ENCODE measurements at regions not wholly inside any gene's neighbourhood (a gene's known extent, or its start where the extent isn't known, plus 50 kb on each side); places are given as distances from the start of the nearest gene placed in this dataset.

- Mint-ChIP-seq H3K4me1 (no peaks in the 10 kb centered on the region), H3K36me3 (ENCODE audit: low read depth) (peaks cover 33% of the 10 kb centered on the region; the same call in 2 of the 3 replicates), H3K4me3 (no peak overlapping the region), H3K9me3 (peaks cover 78% of the 10 kb centered on the region), H3K27me3 (ENCODE audit: insufficient read depth, low read depth, poor library complexity) (no peaks in the 10 kb centered on the region), H3K27ac (no peak overlapping the region)
- TF ChIP-seq ETS1 (IDR thresholded peaks at IDR 0.05) (no peak), EZH2 (IDR thresholded peaks at IDR 0.05; ENCODE audit: low read depth, unreplicated experiment) (no peak), ZNF331 (CRISPR knock-in tag; IDR thresholded peaks at IDR 0.05; ENCODE audit: low read depth) (no peak), ZNF114 (CRISPR knock-in tag; IDR thresholded peaks at IDR 0.05) (no peak), CTCF (conservative IDR thresholded peaks at IDR 0.05; ENCODE audit: low read depth in 2 of 2) (no peak), REST (IDR thresholded peaks at IDR 0.05; ENCODE audit: unreplicated experiment) (no peak), STAT1 (IDR thresholded peaks at IDR 0.05; ENCODE audit: unreplicated experiment) (no peak), EZH2phosphoT487 (IDR thresholded peaks at IDR 0.05; ENCODE audit: unreplicated experiment) (no peak), NANOG (IDR thresholded peaks at IDR 0.05; ENCODE audit: borderline replicate concordance) (no peak), CREB1 (CRISPR knock-in tag; IDR thresholded peaks at IDR 0.05; ENCODE audit: low read depth) (no peak), ZNF462 (CRISPR knock-in tag; IDR thresholded peaks at IDR 0.05) (no peak), JUNB (IDR thresholded peaks at IDR 0.05; ENCODE audit: unreplicated experiment) (no peak), POLR2AphosphoS5 (IDR thresholded peaks at IDR 0.05; ENCODE audit: low read depth) (no peak)
- ATAC-seq (no peak), DNase-seq (ENCODE audit: low spot score) (no peak)
- Histone ChIP-seq H3K79me2 (replicated peaks; ENCODE audit: insufficient read depth) (no peaks in the 10 kb centered on the region), H4K20me1 (replicated peaks; ENCODE audit: insufficient read depth) (no peaks in the 10 kb centered on the region), H2AFZ (no peak overlapping the region), H3K4me3 (no peak overlapping the region), H3K4me2 (no peak overlapping the region), H3K27ac (ENCODE audit: low read depth) (no peak overlapping the region), H3K9me2 (ENCODE audit: insufficient read depth) (no peaks in the 10 kb centered on the region), H3K27me3 (ENCODE audit: insufficient read depth) (no peaks in the 10 kb centered on the region), H3K4me1 (ENCODE audit: insufficient read depth) (no peaks in the 10 kb centered on the region), H3K36me3 (ENCODE audit: insufficient read depth) (0 out of 2 replicates have a peak, but pooled peaks cover 3% of the 10 kb centered on the region), H3F3A (replicated peaks; ENCODE audit: low read depth) (no peaks in the 10 kb centered on the region)
Measured at GRCh38 chr12:126295652-126296051, 1230.4 kb downstream of the AACS start.
